ENCODE measurements at regions not wholly inside any gene's neighbourhood (a gene's known extent, or its start where the extent isn't known, plus 50 kb on each side); places are given as distances from the start of the nearest gene placed in this dataset.

DNA sequence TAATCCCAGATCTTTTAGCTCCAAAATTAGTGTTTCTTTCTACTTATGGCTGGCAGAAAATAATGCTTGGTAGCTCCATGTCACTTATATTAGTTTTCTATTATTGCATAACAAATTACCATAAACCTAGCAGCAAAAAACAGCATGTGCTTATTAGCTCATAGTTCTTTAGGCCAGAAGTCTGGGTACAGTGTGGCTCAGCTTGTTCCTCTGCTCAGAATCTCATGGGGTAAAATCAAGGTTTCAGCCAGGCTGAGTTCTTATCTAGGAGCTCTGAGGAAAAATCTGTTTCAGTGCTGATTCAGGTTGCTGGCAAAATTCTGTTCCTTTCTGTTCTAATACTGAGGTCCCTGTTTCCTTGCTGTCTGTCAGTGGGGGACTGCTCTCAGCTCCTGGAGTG is 101.1 kb downstream of the CT47B1 start:
- Histone ChIP-seq H3K27me3 (ENCODE audit: control insufficient read depth in 4 of 4, insufficient read depth in 4 of 4, low read length in 3 of 4) (no peaks in the 10 kb centered on the region), H3K4me1 (ENCODE audit: control insufficient read depth in 4 of 4, insufficient read depth in 4 of 4, low read length in 3 of 4) (peaks cover 0 to 5% (median 3%) of the 10 kb centered on the region in 4 donors), H3K36me3 (ENCODE audit: control insufficient read depth in 4 of 4, insufficient read depth in 3 of 4, low read depth in 1 of 4, low read length in 3 of 4) (no peaks in the 10 kb centered on the region), H3K9me3 (ENCODE audit: control insufficient read depth in 4 of 4, low read length in 3 of 4) (no peaks in the 10 kb centered on the region), H3K4me3 (ENCODE audit: low read depth in 1 of 3, low read length in 3 of 3) (no peak overlapping the region), H3K27ac (ENCODE audit: low read depth in 1 of 2, low read length in 2 of 2) (no peak overlapping the region), H3K9ac (ENCODE audit: low read depth in 1 of 2, low read length in 2 of 2) (no peak overlapping the region)
- DNase-seq (ENCODE audit: low spot score): no peak
- TF ChIP-seq, protein P1, sequence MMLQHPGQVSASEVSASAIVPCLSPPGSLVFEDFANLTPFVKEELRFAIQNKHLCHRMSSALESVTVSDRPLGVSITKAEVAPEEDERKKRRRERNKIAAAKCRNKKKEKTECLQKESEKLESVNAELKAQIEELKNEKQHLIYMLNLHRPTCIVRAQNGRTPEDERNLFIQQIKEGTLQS (IDR thresholded peaks at IDR 0.05): no peak
- no peak for TF ChIP-seq SP1 (IDR thresholded peaks at IDR 0.05)
- no peak for TF ChIP-seq NR2F2 (IDR thresholded peaks at IDR 0.05)
- TF ChIP-seq, protein P2, sequence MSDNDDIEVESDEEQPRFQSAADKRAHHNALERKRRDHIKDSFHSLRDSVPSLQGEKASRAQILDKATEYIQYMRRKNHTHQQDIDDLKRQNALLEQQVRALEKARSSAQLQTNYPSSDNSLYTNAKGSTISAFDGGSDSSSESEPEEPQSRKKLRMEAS (IDR thresholded peaks at IDR 0.05): no peak
- TF ChIP-seq FOXA1 (IDR thresholded peaks at IDR 0.05): no peak
- TF ChIP-seq GABPA (IDR thresholded peaks at IDR 0.05 in 1 of 2, conservative IDR thresholded peaks at IDR 0.05 in 1 of 2): no peak
- TF ChIP-seq RXRA (IDR thresholded peaks at IDR 0.05): no peak

DNA sequence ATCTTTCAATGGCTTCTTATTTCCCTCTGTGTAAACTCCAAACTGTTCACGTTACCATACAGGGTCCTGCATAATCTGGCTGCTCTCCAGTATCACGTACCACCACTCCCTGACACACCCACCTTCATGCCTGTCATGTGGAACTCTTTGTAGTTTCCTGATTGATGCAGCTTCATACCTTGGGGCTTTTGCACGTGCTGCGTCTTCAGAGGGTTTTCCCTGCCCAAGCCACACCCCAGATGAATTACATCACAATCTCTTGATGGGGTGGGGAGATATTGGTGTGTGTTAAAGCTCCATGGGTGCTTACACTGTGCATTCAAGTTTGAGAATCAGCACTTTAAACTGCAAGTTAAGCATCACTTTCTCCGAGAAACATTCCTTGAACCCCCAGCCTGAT is 101.9 kb downstream of the CT47B1 start:
- Histone ChIP-seq H3K36me3 (ENCODE audit: control insufficient read depth in 4 of 4, insufficient read depth in 3 of 4, low read depth in 1 of 4, low read length in 3 of 4) (no peaks in the 10 kb centered on the region), H3K4me3 (ENCODE audit: low read depth in 1 of 3, low read length in 3 of 3) (no peak overlapping the region), H3K27ac (ENCODE audit: low read depth in 1 of 2, low read length in 2 of 2) (no peak overlapping the region), H3K9me3 (ENCODE audit: control insufficient read depth in 4 of 4, low read length in 3 of 4) (no peaks in the 10 kb centered on the region), H3K9ac (ENCODE audit: low read depth in 1 of 2, low read length in 2 of 2) (no peak overlapping the region), H3K4me1 (ENCODE audit: control insufficient read depth in 4 of 4, insufficient read depth in 4 of 4, low read length in 3 of 4) (peaks cover 0 to 5% (median 3%) of the 10 kb centered on the region in 4 donors), H3K27me3 (ENCODE audit: control insufficient read depth in 4 of 4, insufficient read depth in 4 of 4, low read length in 3 of 4) (no peaks in the 10 kb centered on the region)
- no peak for DNase-seq (ENCODE audit: low spot score)
- WGBS: 72% methylated on average over 5 of the region's 5 CpGs
- no peak for TF ChIP-seq SP1 (IDR thresholded peaks at IDR 0.05)

DNA sequence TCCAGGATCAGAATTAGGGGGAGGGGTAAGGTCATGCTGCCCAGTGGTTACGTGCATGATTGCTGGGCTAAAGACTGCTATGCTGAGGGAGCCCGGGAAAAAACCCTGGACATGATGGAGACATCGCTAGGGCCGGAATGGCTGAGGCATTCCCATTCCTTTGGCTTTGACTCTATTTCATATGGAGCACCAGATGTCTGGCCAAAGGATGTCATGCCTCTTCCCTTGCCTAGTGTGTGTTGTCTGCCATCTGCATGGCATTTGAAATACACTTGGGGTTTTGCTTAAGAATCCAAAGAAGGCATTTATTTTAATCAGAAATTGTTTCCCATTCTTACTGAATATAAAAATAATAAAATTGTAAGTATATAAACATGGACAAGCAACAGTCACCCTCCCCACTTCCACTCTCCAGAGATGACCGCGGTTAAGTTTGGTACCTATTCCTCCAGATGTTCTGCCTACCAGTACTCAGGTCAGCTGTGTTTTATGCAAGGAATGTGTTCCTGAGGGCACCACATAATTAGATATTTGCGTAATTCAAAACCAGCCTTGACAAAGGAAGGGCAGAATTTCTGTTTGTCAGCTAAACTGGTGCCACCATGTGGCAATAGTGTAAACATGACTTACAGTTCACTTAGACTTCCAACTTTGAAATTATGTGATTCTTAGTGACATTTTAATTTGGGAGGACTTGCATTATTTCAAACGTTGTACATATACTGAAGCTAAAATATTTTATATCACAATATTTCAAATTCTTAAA is 105.9 kb downstream of the CT47B1 start:
- no peak overlapping the region for H3K4me3 ChIP-seq (ENCODE audit: low read depth in 1 of 3, low read length in 3 of 3)
- no peaks in the 10 kb centered on the region for H3K27me3 ChIP-seq (ENCODE audit: control insufficient read depth in 4 of 4, insufficient read depth in 4 of 4, low read length in 3 of 4)
- TF ChIP-seq RAD21 (IDR thresholded peaks at IDR 0.05) (peak; percentile 77 to 82), YY1 (IDR thresholded peaks at IDR 0.05) (no peak), RXRA (IDR thresholded peaks at IDR 0.05) (peak in 1 of 2 donors; percentile 27), EGR1 (IDR thresholded peaks at IDR 0.05; ENCODE audit: low read depth in 2 of 2) (no peak), FOXA2 (IDR thresholded peaks at IDR 0.05) (peak; percentile 51), TAF1 (conservative IDR thresholded peaks at IDR 0.05) (no peak), JUND (IDR thresholded peaks at IDR 0.05) (no peak), HNF4G (IDR thresholded peaks at IDR 0.05) (no peak), FOXA1 (IDR thresholded peaks at IDR 0.05) (no peak), HNF4A (conservative IDR thresholded peaks at IDR 0.05) (peak; percentile 16 to 22), SP1 (IDR thresholded peaks at IDR 0.05) (peak; percentile 12), GABPA (IDR thresholded peaks at IDR 0.05 in 1 of 2, conservative IDR thresholded peaks at IDR 0.05 in 1 of 2) (no peak), NR2F2 (IDR thresholded peaks at IDR 0.05) (no peak)
- TF ChIP-seq, protein P1 (IDR thresholded peaks at IDR 0.05): no peak
- TF ChIP-seq, protein P3, sequence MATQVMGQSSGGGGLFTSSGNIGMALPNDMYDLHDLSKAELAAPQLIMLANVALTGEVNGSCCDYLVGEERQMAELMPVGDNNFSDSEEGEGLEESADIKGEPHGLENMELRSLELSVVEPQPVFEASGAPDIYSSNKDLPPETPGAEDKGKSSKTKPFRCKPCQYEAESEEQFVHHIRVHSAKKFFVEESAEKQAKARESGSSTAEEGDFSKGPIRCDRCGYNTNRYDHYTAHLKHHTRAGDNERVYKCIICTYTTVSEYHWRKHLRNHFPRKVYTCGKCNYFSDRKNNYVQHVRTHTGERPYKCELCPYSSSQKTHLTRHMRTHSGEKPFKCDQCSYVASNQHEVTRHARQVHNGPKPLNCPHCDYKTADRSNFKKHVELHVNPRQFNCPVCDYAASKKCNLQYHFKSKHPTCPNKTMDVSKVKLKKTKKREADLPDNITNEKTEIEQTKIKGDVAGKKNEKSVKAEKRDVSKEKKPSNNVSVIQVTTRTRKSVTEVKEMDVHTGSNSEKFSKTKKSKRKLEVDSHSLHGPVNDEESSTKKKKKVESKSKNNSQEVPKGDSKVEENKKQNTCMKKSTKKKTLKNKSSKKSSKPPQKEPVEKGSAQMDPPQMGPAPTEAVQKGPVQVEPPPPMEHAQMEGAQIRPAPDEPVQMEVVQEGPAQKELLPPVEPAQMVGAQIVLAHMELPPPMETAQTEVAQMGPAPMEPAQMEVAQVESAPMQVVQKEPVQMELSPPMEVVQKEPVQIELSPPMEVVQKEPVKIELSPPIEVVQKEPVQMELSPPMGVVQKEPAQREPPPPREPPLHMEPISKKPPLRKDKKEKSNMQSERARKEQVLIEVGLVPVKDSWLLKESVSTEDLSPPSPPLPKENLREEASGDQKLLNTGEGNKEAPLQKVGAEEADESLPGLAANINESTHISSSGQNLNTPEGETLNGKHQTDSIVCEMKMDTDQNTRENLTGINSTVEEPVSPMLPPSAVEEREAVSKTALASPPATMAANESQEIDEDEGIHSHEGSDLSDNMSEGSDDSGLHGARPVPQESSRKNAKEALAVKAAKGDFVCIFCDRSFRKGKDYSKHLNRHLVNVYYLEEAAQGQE (IDR thresholded peaks at IDR 0.05): no peak
- TF ChIP-seq, protein P2 (IDR thresholded peaks at IDR 0.05): no peak
- TF ChIP-seq, protein P4, sequence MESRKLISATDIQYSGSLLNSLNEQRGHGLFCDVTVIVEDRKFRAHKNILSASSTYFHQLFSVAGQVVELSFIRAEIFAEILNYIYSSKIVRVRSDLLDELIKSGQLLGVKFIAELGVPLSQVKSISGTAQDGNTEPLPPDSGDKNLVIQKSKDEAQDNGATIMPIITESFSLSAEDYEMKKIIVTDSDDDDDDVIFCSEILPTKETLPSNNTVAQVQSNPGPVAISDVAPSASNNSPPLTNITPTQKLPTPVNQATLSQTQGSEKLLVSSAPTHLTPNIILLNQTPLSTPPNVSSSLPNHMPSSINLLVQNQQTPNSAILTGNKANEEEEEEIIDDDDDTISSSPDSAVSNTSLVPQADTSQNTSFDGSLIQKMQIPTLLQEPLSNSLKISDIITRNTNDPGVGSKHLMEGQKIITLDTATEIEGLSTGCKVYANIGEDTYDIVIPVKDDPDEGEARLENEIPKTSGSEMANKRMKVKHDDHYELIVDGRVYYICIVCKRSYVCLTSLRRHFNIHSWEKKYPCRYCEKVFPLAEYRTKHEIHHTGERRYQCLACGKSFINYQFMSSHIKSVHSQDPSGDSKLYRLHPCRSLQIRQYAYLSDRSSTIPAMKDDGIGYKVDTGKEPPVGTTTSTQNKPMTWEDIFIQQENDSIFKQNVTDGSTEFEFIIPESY (IDR thresholded peaks at IDR 0.05): no peak
- TF ChIP-seq, protein P5, sequence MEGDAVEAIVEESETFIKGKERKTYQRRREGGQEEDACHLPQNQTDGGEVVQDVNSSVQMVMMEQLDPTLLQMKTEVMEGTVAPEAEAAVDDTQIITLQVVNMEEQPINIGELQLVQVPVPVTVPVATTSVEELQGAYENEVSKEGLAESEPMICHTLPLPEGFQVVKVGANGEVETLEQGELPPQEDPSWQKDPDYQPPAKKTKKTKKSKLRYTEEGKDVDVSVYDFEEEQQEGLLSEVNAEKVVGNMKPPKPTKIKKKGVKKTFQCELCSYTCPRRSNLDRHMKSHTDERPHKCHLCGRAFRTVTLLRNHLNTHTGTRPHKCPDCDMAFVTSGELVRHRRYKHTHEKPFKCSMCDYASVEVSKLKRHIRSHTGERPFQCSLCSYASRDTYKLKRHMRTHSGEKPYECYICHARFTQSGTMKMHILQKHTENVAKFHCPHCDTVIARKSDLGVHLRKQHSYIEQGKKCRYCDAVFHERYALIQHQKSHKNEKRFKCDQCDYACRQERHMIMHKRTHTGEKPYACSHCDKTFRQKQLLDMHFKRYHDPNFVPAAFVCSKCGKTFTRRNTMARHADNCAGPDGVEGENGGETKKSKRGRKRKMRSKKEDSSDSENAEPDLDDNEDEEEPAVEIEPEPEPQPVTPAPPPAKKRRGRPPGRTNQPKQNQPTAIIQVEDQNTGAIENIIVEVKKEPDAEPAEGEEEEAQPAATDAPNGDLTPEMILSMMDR (IDR thresholded peaks at IDR 0.05; ENCODE audit: low read depth, low read length, missing input control): peak; percentile 26
- no peak for DNase-seq (ENCODE audit: low spot score)
- H3K9me3 ChIP-seq (ENCODE audit: control insufficient read depth in 4 of 4, low read length in 3 of 4): no peaks in the 10 kb centered on the region
- H3K4me1 ChIP-seq (ENCODE audit: control insufficient read depth in 4 of 4, insufficient read depth in 4 of 4, low read length in 3 of 4): peaks cover 0 to 5% (median 3%) of the 10 kb centered on the region in 4 donors
- WGBS: 56% methylated on average over 8 of the region's 8 CpGs
- H3K36me3 ChIP-seq (ENCODE audit: control insufficient read depth in 4 of 4, insufficient read depth in 3 of 4, low read depth in 1 of 4, low read length in 3 of 4): no peaks in the 10 kb centered on the region
- H3K27ac ChIP-seq (ENCODE audit: low read depth in 1 of 2, low read length in 2 of 2): no peak overlapping the region
- no peak overlapping the region for H3K9ac ChIP-seq (ENCODE audit: low read depth in 1 of 2, low read length in 2 of 2)

Data from liver (tissue), 8 donors.